HEK293T (cell line): ENCODE measurements at regions not wholly inside any gene's neighbourhood (a gene's known extent, or its start where the extent isn't known, plus 50 kb on each side); places are given as distances from the start of the nearest gene placed in this dataset.
"Not testable (repeated sequence)": the region's sequence is repeated elsewhere in the genome, so short reads cannot be mapped to it uniquely, and the experiment has no call there.

ENCODE experiments used
- CTCF ChIA-PET: fragments of 350-600 bp; formaldehyde crosslinking; extraction: SDS; loops from one replicate; lab custom pipeline; 2021; ENCODE audit warnings: antibody characterized with exemption, inconsistent platforms; lab: Yijun Ruan, JAX
- POLR2A ChIA-PET: fragments of 350-600 bp; formaldehyde crosslinking; extraction: SDS; loops from one replicate; lab custom pipeline; 2020; ENCODE audit warnings: antibody characterized with exemption, inconsistent platforms; lab: Yijun Ruan, JAX
- DNase-seq: peaks from one replicate; pipeline ENCODE4 v3.0.0; 2012; ENCODE audit warnings: mixed read lengths; ENCODE audit errors: extremely low spot score
- ARNT ChIP-seq: fragments of 450-650 bp; IDR thresholded peaks from 2 replicates; pipeline ENCODE4 v1.6.1; 2017; ENCODE audit warnings: mild to moderate bottlenecking
- BHLHE40 ChIP-seq: fragments of 450-650 bp; IDR thresholded peaks from 2 replicates; pipeline ENCODE4 v1.6.1; 2016; ENCODE audit warnings: mild to moderate bottlenecking, moderate library complexity, borderline replicate concordance
- CTBP1 ChIP-seq: fragments of 450-650 bp; IDR thresholded peaks from 2 replicates; pipeline ENCODE4 v1.6.1; 2016; ENCODE audit warnings: borderline replicate concordance
- ELF4 ChIP-seq: fragments of 450-650 bp; IDR thresholded peaks from 2 replicates; pipeline ENCODE4 v1.6.1; 2017; ENCODE audit warnings: antibody characterized with exemption
- FOXA1 ChIP-seq: fragments of 450-650 bp; IDR thresholded peaks from 2 replicates; pipeline ENCODE4 v1.6.1; 2016; ENCODE audit warnings: mild to moderate bottlenecking
- FOXK2 ChIP-seq: fragments of 450-650 bp; IDR thresholded peaks from 2 replicates; pipeline ENCODE4 v1.6.1; 2016; ENCODE audit warnings: mild to moderate bottlenecking
- FOXM1 ChIP-seq: fragments of 450-650 bp; IDR thresholded peaks from 2 replicates; pipeline ENCODE4 v1.6.1; 2017; ENCODE audit warnings: mild to moderate bottlenecking, borderline replicate concordance
- HDGF ChIP-seq: fragments of 450-650 bp; IDR thresholded peaks from 2 replicates; pipeline ENCODE4 v1.6.1; 2017; ENCODE audit warnings: antibody characterized with exemption, borderline replicate concordance
- L3MBTL2 ChIP-seq: fragments of 450-650 bp; conservative IDR thresholded peaks from 2 replicates; pipeline ENCODE4 v1.6.1; 2016; ENCODE audit warnings: mild to moderate bottlenecking
- LEF1 ChIP-seq: fragments of 450-650 bp; IDR thresholded peaks from 2 replicates; pipeline ENCODE4 v1.6.1; 2017; ENCODE audit warnings: mild to moderate bottlenecking, borderline replicate concordance
- NFRKB ChIP-seq: fragments of 450-650 bp; IDR thresholded peaks from 2 replicates; pipeline ENCODE4 v1.6.1; 2016; ENCODE audit warnings: mild to moderate bottlenecking, moderate library complexity
- SP1 ChIP-seq: fragments of 450-650 bp; IDR thresholded peaks from 2 replicates; pipeline ENCODE4 v1.6.1; 2017
- SUZ12 ChIP-seq: fragments of 450-650 bp; IDR thresholded peaks from 2 replicates; pipeline ENCODE4 v1.6.1; 2016; ENCODE audit warnings: mild to moderate bottlenecking
- TARDBP ChIP-seq: fragments of 450-650 bp; IDR thresholded peaks from 2 replicates; pipeline ENCODE4 v1.6.1; 2016
- ZNF384 ChIP-seq: fragments of 450-650 bp; IDR thresholded peaks from 2 replicates; pipeline ENCODE4 v1.6.1; 2016
- TF ChIP-seq, protein P1 (sequence below): fragments of 450-650 bp; IDR thresholded peaks from 2 replicates; pipeline ENCODE4 v1.6.1; 2016

DNA sequence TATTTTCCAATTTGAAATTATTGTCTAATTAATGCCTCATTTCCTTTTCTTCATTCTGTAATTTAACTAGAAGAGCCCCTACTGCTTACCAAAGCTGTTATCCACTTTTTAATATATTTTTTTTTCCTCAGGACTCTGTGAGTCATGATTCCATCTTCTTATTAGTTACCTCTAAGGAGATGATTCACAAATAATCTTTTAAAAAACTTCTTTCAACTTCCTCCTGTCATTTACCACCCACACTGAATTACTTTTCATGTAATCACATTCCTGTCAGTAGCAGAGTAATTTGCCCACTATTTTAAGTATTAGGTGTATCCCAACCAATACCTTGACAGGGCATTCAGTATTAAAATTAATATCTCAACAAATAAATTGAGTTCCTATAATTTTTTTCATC lies 470.9 kb upstream of the ADGRL3 start:
- POLR2A ChIA-PET: no interaction called here
- no peak for DNase-seq
- TF ChIP-seq ZNF384: no peak
- CTCF ChIA-PET: no interaction called here

DNA sequence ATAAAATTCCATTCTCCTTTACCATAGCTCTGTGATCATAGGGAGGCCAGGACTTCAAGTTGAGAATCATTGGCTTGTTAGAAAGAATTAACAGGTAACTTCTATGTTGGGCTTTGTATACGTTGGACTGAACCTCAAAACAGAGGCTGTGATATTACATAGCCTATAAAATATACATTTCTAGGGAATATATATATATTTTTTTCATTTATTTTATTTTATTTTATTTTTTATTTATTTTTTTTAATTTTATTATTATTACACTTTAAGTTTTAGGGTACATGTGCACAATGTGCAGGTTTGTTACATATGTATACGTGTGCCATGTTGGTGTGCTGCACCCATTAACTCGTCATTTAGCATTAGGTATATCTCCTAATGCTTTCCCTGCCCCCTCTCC lies 470.4 kb upstream of the ADGRL3 start:
- DNase-seq, POLR2A ChIA-PET, CTCF ChIA-PET: not testable (repeated sequence)

DNA sequence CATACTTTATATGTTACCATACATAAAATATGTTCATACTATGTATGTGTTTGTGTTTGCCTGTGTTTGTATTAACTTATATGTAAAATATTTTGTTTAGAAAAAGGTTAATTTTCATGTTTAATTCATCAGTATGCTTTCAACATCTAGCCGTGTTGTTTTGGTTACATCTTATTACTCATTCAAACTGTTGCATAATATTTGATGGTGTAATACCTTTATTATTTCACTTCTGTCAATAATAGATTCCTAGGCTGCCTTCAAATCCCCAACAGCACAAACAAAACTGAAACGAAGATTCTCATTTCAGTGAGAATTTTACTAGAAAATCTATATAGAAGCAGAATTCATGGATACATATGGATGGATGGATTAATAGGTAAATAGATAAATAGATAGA lies 462.3 kb upstream of the ADGRL3 start:
- POLR2A ChIA-PET: no interaction called here
- DNase-seq: no peak
- TF ChIP-seq NFRKB: no peak
- CTCF ChIA-PET: no interaction called here

DNA sequence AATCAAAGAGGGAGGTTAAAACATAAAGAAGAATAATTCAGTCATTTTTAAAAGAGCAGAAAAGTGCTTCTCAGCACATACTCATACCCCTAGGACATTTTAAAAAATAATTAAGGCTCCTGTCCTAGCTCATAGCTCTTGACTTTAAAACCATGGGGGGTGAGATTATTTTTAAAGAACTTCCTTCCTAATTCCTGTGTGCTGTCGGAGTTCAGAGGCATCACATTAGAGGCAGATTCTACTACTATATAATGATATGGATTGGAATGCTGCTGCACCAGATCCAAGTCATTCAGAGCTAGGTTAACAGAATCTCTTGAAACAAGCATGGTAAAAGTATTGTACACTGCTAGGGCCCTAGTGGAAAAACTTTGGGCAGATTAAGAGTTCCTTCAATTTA lies 456.5 kb upstream of the ADGRL3 start:
- CTCF ChIA-PET: no interaction called here
- TF ChIP-seq ZNF384: no peak
- POLR2A ChIA-PET: no interaction called here
- no peak for DNase-seq

DNA sequence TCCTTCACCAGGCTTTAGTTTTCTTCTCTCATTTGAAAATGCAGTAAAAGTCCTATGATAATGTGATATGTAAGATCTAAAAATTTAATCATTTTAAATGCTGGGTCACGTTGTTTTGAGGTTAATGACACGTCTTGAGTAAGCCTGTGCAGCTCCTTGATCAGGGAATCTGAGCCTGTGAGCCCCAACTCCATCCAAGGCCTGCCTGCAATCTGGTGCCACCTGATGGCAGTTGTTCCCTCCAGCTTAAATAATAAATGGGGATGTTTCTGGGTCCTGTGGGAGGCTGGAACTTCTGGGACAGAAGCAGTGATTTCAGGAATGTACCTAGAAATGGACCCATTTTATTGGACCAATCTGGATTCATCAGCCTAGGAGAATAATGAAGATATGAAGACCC lies 455.4 kb upstream of the ADGRL3 start:
- no peak for DNase-seq
- no peak for TF ChIP-seq FOXA1
- no peak for TF ChIP-seq SP1
- TF ChIP-seq FOXM1: no peak
- no peak for TF ChIP-seq ARNT
- TF ChIP-seq NFRKB: no peak
- TF ChIP-seq BHLHE40: no peak
- TF ChIP-seq L3MBTL2: no peak
- no peak for TF ChIP-seq CTBP1
- TF ChIP-seq LEF1: no peak
- TF ChIP-seq FOXK2: no peak
- no peak for TF ChIP-seq HDGF
- TF ChIP-seq ELF4: no peak
- TF ChIP-seq, protein P1, sequence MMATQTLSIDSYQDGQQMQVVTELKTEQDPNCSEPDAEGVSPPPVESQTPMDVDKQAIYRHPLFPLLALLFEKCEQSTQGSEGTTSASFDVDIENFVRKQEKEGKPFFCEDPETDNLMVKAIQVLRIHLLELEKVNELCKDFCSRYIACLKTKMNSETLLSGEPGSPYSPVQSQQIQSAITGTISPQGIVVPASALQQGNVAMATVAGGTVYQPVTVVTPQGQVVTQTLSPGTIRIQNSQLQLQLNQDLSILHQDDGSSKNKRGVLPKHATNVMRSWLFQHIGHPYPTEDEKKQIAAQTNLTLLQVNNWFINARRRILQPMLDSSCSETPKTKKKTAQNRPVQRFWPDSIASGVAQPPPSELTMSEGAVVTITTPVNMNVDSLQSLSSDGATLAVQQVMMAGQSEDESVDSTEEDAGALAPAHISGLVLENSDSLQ: no peak
- TF ChIP-seq ZNF384: no peak
- no peak for TF ChIP-seq TARDBP
- ChIA-PET CTCF (no interaction called here), POLR2A (no interaction called here)

DNA sequence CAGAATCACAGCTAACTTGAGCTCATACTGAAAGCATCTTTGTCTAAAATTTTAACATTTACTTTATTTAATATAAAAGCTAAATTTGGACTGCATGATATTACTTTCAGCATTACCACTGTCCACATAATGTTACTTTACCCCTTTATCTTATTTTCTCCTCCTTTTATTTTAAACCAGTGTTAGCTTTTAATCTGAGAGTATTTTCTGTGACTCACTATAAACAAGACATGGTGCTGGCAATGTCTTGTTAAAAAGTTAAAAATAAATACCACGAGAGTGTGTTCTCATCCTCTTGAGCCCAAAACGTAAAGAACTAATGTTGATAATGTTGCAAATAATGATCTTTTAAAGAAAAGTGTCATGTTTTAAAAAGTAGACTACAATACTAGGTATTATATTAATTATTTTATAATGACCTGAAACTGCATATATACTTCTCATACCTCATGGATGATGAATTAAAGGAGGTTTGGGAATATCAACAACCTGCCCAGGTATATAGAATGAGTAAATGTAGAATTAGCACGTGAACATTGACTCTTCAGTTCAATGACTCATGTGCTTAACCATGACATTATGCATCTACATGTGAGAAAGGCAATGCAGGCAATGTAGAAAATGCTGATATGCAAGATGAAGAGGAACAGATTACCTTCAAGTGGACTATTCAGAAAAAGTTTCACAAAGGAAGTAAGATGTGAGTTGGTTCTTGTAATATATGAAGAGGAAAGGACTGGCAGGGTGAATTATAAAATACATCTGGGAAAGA lies 454.1 kb upstream of the ADGRL3 start:
- CTCF ChIA-PET: no interaction called here
- TF ChIP-seq FOXM1 (no peak), CTBP1 (no peak), FOXK2 (no peak), FOXA1 (no peak), BHLHE40 (no peak), LEF1 (no peak), TARDBP (no peak), L3MBTL2 (no peak)
- POLR2A ChIA-PET: no interaction called here
- no peak for DNase-seq

DNA sequence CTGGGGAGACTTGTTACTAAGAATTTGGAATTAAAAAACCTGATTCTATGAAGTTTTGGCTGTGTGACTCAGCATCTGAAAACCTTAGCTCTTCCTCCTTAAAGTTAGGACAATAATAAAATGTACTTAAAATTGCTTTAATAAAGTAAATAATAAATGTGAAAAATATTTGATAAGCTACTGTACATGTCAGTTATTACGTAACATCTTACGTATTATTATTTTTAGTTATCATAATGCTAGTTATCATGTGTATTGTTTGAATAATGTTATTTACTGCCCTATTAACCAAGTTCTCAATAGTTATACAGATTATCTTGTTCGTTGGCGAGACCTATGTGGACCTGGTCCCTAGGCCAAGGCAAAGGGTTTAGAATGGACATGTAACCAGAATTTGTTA lies 449.2 kb upstream of the ADGRL3 start:
- no peak for TF ChIP-seq HDGF
- no peak for TF ChIP-seq FOXK2
- TF ChIP-seq CTBP1: no peak
- TF ChIP-seq L3MBTL2: no peak
- TF ChIP-seq NFRKB: no peak
- TF ChIP-seq SP1: no peak
- TF ChIP-seq ELF4: no peak
- TF ChIP-seq SUZ12: no peak
- TF ChIP-seq FOXA1: no peak
- POLR2A ChIA-PET: no interaction called here
- CTCF ChIA-PET: no interaction called here
- DNase-seq: no peak

DNA sequence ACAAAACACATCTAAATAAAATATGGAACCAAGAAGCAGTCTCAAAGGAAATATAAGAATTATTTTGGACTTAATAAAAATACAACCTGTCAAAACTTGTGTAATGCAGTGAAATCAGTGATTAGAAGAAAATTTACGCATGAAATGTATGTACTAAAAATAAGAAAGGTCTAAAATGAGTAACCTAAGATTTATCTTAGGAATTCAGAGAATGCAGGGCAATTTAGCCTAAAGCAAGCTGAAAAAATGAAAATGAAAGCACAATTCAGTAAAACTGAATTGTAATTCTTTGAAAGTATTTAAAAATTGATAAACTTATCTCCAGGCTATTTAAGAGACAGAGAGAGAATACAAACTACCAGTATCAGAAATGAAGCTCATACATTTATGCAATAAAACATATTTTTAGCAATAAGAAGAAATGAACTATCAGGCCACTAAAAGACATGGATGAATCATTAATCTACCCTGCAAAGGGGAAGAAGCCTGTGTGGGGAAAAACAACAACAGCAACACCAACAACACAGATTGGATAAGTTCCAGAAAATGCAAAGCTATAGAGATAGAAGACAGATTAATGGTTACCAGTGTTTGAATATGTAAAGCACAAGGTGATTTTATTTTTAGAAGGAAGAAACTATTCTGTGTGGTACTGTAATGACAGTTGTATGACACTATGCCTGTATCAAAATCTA lies 442.0 kb upstream of the ADGRL3 start:
- CTCF ChIA-PET: no interaction called here
- POLR2A ChIA-PET: no interaction called here
- no peak for DNase-seq

More for the DNA sequence above, 442.0 kb upstream of the ADGRL3 start:
- TF ChIP-seq SP1 (no peak), SUZ12 (no peak), ZNF384 (no peak), L3MBTL2 (no peak), CTBP1 (no peak), BHLHE40 (no peak), TARDBP (no peak), NFRKB (no peak), FOXA1 (no peak), HDGF (no peak), ELF4 (no peak), FOXK2 (no peak), FOXM1 (no peak), LEF1 (no peak), ARNT (no peak)
- TF ChIP-seq, protein P1: no peak
